HCEC 1CT (cell line): ENCODE measurements at regions not wholly inside any gene's neighbourhood (a gene's known extent, or its start where the extent isn't known, plus 50 kb on each side); places are given as distances from the start of the nearest gene placed in this dataset.

Experiments used
- DNase-seq: peaks from one replicate; pipeline ENCODE4 v3.0.0-alpha.2; 2017

DNA sequence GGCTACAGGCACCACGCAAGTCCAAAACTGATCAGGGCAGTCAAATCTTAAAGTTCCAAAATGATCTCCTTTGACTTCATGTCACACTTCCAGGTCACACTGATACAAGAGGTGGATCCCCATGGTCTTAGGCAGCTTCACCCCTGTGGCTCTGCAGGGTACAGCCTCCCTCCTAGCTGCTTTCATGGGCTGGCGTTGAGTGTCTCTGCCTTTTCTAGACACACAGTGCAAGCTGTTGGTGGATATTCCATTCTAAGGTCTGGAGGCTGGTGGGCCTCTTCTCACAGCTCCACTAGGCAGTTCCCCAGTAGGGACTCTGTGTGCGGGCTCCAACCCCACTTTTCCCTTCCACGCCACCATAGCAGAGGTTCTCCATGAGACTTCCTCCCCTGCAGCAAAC, 838.2 kb upstream of the CHAC2 start:
- DNase-seq, result no peak

- no peak for DNase-seq
These were observed 847.9 kb upstream of the CHAC2 start for GRCh38 chr2:52919673-52920072.

DNA sequence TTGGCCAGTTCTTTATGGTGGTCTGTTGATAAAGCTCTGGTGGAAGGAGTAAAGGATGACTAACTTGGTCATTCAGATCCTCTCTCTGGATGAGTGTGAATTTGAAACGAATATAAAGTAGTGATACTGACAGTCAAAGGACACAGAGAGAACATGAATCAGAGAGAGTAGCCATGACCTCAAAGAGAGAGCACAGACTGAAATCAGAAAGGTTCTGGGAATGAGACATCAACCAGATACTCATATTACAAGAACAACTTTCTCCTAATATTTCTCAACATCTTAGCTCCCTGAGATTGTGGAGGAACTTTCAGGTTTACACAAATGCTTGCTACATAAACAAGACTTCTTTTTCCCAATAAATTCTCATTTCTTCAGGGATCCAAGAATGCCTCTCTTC, 849.1 kb upstream of the CHAC2 start:
- no peak for DNase-seq

- no peak for DNase-seq
These were observed 850.6 kb upstream of the CHAC2 start for GRCh38 chr2:52916981-52917380.

GRCh38 chr2:52904355-52904891, 863.2 kb upstream of the CHAC2 start:
- DNase-seq, result no peak

- no peak for DNase-seq
These were observed 870.0 kb upstream of the CHAC2 start for GRCh38 chr2:52897511-52898044.

GRCh38 chr2:52895726-52896340, 871.8 kb upstream of the CHAC2 start:
- DNase-seq, result no peak

DNA sequence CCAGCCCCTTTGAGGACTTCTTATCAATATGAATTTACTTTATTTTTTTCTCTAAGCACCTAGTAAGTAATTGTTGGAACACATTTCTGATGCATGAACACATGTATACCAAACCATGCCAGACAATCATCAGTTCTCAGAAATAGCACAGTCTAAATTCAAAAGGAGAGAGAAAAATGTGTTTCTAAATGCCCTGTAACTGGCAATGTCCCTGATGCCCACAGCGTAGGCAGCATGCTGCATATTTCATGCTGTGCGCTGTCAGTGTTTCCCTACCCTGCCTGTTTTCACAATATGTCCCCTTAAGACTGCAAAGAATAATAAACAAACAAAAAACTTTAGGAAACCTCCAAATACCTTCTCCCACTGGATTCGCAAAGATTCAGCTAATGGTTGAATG, 881.0 kb upstream of the CHAC2 start:
- DNase-seq, result no peak

GRCh38 chr2:52884761-52885352, 882.7 kb upstream of the CHAC2 start:
- DNase-seq, result no peak

GRCh38 chr2:52882974-52883373, 884.6 kb upstream of the CHAC2 start:
- no peak for DNase-seq

GRCh38 chr2:52881606-52882005, 886.0 kb upstream of the CHAC2 start:
- DNase-seq, result no peak

- DNase-seq, result no peak
These were observed 886.7 kb upstream of the CHAC2 start for GRCh38 chr2:52880872-52881271.

GRCh38 chr2:52879561-52879960, 888.0 kb upstream of the CHAC2 start:
- no peak for DNase-seq

DNA sequence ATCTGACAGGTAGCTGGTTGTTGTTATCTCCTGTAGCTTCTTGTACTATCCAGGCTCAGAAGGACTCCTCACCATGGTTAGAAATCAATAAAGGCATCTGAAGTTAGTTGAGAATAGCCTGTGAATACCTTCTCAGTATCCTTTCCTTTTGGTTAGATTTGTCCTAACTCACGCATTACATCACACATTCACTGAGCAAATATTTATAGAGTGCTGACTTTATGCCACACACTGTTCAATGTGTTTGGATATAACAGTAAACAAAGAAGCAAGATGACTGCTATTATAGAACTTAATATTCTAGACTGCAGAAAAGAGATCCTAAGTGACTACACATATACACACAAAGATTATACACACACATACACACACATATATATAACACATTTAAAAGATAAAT, 889.9 kb upstream of the CHAC2 start:
- no peak for DNase-seq

GRCh38 chr2:52874466-52875106, 893.0 kb upstream of the CHAC2 start:
- DNase-seq, result no peak

DNA sequence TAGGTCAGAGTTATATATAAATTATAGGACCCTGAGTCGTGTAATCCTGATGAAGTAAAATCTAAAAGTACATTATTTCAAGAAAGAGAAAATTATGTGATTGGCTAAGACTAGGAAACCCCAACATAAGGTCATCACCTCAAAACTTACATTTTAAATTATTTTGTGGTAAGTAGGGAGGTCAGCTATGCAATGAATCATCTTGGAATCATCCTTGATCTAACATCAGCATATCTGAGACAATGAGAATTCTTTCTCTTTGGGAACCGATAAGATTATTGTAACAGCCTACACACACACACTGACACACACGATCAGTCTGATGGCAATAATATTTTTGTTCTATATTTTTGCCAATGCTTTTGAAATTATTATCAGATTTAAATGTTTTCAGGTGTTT, 904.8 kb upstream of the CHAC2 start:
- peak; percentile 23 for DNase-seq

- DNase-seq, result no peak
These were observed 906.0 kb upstream of the CHAC2 start for GRCh38 chr2:52861596-52861995.

DNA sequence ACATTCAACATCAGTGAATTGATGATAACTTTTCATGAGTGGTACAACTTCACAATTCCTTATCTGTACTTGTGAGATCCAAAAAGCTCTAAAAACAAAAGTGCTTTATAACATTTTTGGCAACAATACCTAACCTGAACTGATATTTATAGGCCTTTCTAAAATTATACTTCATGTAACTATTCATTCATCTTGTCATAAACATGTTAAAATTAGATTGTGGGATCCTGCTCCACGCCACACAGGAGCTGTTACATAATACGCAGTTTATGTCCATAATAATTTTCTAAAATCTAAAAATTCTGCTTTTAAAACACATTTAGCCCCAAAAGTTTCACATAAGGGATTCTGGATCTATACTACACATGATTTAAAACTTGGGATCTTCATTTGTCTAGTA, 908.5 kb upstream of the CHAC2 start:
- DNase-seq, result no peak

DNA sequence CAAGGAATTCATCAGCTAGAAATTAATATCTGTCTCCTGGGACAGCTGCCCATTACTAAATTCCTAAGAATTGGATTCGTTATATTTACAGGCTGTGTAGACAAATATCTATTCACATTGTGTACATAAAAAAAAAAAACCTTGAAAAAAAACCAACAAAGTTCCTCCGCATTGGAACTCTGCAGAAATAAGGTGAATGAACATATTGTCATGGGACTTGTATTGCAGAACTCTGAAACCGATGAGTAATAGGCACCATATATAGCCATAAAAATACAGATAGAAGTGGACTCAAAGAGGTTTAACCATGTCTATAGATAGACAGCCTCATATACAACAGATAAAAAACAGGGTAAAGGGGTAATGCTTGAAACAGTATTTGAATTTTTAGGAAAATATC, 909.9 kb upstream of the CHAC2 start:
- DNase-seq, result no peak

DNA sequence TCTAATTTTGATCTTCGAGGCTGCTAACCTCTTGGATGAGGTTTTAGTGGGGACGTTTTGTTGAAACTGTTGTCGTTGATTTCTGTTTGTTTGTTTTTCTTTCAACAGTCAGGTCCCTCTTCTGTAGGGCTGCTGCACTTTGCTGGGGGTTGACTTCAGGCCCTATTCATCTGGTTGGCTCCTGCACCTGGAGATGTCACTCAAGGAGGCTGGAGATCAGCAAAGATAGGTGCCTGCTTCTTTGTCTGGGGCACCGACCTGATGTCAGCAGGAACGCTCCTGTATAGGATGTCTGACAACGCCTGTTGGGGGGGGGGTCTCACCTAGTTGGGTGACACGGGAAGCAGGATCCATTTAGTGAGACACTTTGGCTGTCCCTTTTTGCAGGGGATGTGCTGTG, 915.6 kb upstream of the CHAC2 start:
- DNase-seq, result no peak

GRCh38 chr2:52844701-52845423, 922.7 kb upstream of the CHAC2 start:
- DNase-seq, result no peak

DNA sequence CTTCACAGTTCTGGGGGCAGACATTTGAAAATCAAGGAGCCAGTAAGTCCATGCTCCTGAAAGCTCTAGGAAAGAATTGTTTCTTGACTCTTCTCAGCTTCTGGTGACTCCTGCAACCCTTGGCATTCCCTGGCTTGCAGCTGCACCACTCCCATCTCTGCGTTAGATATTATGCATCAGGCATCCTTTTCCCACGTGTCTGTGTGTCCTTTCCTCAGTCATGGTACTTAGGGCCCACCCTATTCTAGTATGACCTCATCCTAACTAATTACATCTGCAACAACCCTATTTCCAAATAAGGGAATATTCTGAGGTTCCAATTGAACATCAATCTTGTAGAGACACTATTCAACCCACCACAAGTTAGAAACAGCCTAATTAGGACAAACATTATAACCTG, 931.7 kb upstream of the CHAC2 start:
- DNase-seq, result no peak

- no peak for DNase-seq
These were observed 936.4 kb upstream of the CHAC2 start for GRCh38 chr2:52831216-52831615.

DNA sequence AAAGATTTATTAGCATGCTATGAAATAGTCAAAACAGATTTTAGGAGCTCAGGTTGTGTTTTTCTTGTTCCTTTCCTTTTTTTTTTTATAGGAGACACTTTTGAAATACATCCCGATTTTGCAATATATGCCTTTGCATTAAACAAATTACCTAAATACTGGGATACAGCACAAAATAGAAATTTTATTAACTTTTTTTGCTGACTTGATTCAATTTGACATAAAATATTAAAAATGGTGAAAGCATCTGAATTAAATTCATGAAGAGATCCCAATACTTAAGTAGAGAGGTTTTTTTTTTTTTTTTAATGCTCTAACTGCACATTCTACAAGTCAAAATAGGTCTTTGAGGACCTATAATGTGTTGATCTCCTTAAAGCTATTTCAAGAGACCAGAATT, 939.5 kb upstream of the CHAC2 start:
- DNase-seq, result no peak
